HG03108 (cell line): ENCODE measurements at regions not wholly inside any gene's neighbourhood (a gene's known extent, or its start where the extent isn't known, plus 50 kb on each side); places are given as distances from the start of the nearest gene placed in this dataset.

ENCODE experiments used
- ATAC-seq: cut with Tn5 transposase; IDR thresholded peaks from one replicate; pipeline ENCODE4 v1.9.1; 2021; ENCODE audit warnings: moderate library complexity; ENCODE audit not compliant: unreplicated experiment

DNA sequence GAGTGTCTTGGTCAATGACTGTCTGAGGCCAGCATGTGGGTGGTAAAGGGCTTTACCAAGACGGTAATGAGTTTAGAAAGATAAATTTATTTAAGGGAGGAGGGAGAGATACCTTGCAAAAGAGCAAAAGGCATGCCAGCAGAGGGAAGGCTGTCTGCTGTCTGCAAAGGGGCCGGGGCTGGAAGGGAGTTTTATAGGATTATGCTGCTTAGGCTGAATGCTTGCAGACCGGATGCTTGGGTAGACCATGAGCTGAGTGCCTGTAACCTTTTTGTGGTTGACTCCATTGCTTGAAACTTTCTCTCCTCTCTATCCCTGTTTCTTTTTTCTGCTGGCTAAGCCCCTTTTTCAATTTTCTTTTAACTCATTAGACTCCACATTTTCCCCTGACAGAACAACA, 1543.0 kb downstream of the OTOL1 start:
- no peak for ATAC-seq

DNA sequence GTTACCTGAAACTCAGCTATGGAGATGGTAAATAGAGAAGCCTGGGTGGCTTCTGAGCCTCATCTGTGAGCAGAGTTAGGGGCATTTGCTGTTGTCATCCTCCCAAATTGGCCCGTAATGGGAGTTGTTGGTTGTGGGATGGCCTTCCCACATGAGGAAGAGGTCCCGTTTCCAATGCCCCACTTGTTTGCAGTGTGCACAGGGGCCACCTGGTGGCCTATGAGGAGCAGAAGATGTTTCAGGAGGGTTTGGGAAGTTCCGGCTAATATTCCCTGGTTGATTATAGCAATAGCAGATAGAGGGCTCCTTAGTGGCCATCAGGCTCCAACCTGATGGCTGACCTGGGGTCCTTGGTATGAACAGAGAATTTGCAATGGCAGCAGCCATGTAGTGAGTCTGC, 1546.5 kb downstream of the OTOL1 start:
- ATAC-seq: no peak

DNA sequence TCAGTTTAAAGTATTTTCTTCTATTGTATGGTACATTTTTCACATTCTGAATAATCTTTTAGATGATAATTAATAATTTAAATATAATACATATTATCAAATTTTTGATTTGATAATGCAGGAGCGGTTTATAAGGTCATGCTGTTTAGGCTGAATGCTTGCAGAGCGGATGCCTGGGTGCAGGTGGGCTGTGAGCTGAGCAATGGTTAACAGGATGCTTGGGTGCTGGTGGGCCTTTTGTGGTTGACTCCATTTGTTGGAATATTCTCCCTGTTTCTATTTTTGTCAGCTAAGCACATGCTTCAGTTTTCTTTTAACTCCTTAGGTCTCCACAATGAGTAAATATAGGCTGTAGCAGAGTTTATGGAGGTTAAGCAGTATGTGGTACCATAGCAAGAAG, 1549.3 kb downstream of the OTOL1 start:
- ATAC-seq: no peak

DNA sequence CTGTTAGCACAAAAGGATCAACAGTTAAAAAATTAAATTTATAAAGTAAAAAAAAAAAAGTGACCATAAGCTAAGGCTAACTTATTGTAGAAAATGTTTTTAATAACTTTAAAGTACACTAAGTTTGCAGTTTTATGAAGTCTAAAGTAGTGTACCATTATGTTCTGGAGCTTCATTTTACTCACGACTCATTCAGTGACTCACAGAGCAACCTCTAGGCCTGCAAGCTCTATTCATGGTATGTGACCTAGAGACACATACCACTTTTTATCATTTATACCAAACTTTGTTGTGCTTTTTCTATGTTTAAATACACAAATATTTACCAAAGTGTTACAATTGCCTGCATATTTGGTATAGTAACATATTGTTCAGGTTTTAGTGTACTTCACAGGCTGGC, 1552.3 kb downstream of the OTOL1 start:
- ATAC-seq: no peak

DNA sequence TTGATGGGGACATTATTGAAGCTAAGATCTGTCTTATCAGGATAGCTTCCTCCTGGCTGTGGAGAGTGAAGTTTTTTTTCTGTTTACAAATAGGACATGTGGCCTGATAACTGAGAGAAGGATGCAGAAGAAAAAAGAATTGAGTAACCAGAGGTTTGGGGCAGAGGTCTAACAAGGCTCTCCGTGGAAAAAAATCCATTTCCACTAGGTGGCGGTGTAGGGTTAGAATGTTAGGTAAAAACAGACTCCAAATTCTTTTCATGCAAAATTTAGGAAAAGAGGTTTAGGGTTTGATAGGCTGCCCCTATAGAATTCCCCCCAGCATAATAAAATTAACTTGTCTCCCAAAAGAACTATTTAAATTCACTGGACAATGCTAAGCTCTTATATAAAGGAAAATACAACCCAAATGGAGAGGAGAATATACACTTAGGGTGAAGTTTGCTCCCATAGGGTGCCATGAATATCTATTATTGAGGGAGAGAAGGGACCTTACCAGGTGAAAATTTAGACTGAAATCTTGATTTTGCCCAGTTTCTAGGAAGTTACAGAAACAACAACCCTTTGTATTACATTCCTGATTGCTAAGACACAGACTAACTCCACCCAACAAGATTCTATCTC, 1560.4 kb downstream of the OTOL1 start:
- no peak for ATAC-seq

DNA sequence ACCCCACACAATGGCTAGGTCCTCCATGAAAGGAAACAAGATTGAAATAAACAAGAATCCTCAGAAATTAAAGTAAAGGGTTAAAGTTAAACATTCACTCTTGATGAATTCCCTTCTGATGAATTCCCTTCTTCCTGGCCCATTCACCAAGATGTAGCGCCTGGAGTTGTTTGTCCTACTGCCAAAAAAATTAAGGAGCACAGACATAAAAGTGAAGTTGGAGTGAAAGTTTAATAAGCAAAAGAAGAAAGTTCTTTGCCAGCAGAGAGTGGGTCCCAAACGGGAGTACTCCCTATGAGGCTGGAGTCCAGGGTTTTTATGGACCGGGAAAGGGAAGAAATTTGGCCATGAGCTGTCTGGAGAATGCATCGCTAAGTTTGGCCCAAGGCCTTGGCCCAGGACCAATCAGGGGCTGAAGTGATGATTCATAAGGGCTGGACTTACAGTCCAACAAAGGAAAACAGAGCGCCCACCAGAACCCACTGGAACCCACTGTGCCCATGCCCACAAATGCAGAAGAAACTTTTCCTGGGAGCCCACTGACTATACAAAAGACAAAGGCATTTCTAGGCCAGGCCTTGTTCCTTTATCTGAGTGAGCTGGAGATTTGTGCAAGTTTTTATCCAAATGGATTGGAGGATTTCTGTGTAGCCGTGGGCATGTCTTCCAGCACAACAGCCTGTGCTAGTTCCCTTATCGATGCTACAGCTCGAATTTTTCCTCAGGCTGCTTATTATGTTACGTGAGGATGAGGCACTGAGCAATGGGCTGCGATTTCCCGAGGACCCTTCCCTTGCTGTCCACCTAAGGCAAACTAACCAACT, 1561.6 kb downstream of the OTOL1 start:
- no peak for ATAC-seq

DNA sequence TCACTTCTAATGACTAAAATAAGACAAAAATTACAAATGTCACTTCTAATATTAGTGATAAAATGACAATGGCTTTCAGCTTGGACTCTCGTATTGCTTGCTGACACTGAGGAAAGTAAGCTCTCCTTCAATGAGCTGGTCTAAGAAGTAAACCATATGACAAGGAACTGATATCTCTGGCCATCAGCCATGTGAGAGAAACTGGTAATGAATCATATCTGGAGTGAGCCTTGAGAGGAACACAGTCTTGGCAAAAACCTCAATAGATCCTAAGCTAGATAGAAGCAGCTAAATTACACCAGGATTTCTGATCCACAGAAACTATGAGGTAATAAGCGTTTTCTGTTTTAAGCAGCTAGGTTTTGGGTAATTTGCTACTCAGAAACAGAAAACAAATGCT, 1575.1 kb downstream of the OTOL1 start:
- ATAC-seq: no peak
